ENCODE measurements at regions not wholly inside any gene's neighbourhood (a gene's known extent, or its start where the extent isn't known, plus 50 kb on each side); places are given as distances from the start of the nearest gene placed in this dataset.

DNA sequence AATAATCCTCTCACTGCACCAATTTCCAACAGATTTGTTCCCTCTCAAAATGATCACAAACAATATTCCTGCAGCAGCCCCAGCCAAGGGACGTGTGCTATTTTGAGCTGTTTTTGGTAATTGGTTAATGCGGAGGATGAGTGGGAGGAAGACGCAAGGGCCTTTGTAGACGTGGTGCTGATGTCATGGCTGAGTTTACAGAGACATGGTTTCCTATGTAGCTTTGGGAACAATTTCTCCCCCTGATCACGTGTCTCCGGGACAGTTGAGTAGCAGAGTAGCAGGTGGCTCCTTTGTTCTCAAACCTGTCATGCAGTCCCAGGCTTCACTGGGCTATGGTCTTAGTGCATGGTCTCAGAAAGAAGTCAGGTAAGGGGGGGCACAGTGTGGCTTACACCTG lies 183.2 kb upstream of the NECTIN1 start:
- H3K4me3 ChIP-seq (ENCODE audit: low read depth, low read length): no peak overlapping the region
- TF ChIP-seq, protein P1, sequence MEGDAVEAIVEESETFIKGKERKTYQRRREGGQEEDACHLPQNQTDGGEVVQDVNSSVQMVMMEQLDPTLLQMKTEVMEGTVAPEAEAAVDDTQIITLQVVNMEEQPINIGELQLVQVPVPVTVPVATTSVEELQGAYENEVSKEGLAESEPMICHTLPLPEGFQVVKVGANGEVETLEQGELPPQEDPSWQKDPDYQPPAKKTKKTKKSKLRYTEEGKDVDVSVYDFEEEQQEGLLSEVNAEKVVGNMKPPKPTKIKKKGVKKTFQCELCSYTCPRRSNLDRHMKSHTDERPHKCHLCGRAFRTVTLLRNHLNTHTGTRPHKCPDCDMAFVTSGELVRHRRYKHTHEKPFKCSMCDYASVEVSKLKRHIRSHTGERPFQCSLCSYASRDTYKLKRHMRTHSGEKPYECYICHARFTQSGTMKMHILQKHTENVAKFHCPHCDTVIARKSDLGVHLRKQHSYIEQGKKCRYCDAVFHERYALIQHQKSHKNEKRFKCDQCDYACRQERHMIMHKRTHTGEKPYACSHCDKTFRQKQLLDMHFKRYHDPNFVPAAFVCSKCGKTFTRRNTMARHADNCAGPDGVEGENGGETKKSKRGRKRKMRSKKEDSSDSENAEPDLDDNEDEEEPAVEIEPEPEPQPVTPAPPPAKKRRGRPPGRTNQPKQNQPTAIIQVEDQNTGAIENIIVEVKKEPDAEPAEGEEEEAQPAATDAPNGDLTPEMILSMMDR (IDR thresholded peaks at IDR 0.05; ENCODE audit: insufficient read depth, low read depth, low read length, missing control alignments): no peak
- no peak for DNase-seq (ENCODE audit: low read depth)

DNA sequence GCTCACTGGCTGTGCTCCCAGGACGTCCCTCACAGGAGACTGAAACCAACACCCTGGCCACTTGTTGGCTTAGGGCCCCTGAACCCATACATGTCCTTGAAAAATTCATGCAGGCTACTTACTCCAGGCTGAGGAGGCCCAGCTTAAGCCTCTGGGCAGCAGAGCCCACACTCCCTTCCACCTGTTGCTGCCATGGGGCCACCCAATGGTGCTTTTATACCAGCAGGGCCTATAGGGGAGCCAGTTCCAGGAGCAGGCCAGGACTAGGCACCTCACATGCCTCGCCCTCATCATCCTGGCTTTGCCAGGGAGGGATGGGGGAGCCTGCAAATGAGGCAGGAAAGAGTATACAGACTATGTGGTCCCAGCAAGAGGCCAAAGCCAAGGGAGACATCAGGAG lies 181.7 kb upstream of the NECTIN1 start:
- TF ChIP-seq, protein P1 (IDR thresholded peaks at IDR 0.05; ENCODE audit: insufficient read depth, low read depth, low read length, missing control alignments): no peak
- DNase-seq (ENCODE audit: low read depth): no peak

DNA sequence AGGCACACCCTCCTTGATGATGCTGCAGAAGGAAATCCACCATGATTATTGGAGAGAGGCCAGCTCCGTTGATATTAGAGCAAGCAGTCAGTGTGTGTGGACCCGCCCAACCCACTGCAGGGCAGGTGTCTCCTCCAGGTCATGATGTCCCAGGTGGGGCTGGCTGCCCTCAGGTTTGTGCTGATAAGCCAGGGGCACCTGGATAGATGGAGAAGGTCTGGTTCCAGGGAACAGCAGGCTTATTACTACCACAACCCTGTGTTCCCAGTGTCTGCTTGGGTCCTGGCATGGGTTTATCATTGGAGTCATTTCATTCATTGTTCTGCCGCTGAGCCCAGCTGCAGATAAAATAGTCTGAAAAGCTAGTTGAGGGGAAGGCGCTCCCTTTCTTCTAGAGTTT lies 181.1 kb upstream of the NECTIN1 start:
- DNase-seq (ENCODE audit: low read depth): no peak
- TF ChIP-seq, protein P1 (IDR thresholded peaks at IDR 0.05; ENCODE audit: insufficient read depth, low read depth, low read length, missing control alignments): no peak
- no peak overlapping the region for H3K4me3 ChIP-seq (ENCODE audit: low read depth, low read length)

More for the DNA sequence above, 181.7 kb upstream of the NECTIN1 start:
- H3K4me3 ChIP-seq (ENCODE audit: low read depth, low read length): no peak overlapping the region

DNA sequence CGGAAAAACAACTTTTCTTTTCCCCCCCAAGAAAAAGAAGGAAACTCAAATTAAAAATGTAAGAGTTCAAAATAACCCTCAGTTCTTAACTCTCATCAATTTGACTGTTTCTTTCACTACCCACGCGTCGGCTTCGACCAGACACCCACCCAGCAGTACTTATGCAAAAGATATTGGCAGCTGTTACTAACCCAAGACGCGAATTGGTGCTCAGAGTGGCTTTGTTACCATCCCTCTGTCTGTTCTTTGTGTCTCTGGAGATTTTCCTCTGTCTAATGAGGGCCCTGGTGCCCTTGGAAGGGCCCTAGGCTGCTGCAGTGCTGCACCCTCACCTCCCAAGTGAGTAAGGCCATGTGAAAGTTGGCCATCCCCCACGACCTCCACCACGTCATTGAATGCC lies 180.5 kb upstream of the NECTIN1 start:
- H3K4me3 ChIP-seq (ENCODE audit: low read depth, low read length): no peak overlapping the region
- no peak for DNase-seq (ENCODE audit: low read depth)
- TF ChIP-seq, protein P1 (IDR thresholded peaks at IDR 0.05; ENCODE audit: insufficient read depth, low read depth, low read length, missing control alignments): no peak

DNA sequence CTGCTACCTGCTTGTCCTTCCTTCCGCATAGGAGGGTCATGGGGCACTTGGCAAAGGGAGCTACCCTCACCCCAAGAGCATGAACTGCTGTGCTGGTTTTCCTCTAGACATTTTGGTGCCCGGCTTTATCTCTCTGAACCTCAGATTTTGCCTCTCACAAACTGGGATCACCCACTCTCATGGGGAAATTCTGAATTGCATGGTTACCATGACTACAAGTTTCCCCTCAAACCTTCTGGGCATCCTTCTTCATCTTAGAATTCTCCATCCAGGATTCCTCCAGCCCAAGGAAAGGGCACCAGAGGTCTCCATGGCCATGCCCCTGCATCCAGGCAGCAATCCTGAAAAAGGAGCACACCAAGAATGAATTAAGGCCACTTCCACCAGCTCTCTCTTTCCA lies 180.1 kb upstream of the NECTIN1 start:
- no peak for DNase-seq (ENCODE audit: low read depth)
- H3K4me3 ChIP-seq (ENCODE audit: low read depth, low read length): no peak overlapping the region
- TF ChIP-seq, protein P1 (IDR thresholded peaks at IDR 0.05; ENCODE audit: insufficient read depth, low read depth, low read length, missing control alignments): no peak

DNA sequence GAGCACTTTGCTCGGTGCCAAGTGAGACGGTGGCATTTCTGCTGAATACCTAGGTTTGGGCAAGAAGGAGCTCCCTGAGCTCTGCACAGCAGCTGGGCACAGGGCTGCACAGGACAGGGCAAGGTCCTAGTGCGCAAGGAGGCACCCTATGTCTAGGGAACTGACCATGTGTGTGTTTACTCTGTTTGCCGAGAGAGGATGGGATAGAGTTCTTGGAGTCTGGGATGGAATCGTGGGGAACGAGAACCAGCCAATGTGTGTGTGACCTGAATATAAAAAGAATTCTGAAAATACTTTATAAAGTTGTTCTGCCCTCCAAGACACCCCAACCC lies 179.5 kb upstream of the NECTIN1 start:
- DNase-seq (ENCODE audit: low read depth): no peak
- no peak overlapping the region for H3K4me3 ChIP-seq (ENCODE audit: low read depth, low read length)
- TF ChIP-seq, protein P1 (IDR thresholded peaks at IDR 0.05; ENCODE audit: insufficient read depth, low read depth, low read length, missing control alignments): no peak

DNA sequence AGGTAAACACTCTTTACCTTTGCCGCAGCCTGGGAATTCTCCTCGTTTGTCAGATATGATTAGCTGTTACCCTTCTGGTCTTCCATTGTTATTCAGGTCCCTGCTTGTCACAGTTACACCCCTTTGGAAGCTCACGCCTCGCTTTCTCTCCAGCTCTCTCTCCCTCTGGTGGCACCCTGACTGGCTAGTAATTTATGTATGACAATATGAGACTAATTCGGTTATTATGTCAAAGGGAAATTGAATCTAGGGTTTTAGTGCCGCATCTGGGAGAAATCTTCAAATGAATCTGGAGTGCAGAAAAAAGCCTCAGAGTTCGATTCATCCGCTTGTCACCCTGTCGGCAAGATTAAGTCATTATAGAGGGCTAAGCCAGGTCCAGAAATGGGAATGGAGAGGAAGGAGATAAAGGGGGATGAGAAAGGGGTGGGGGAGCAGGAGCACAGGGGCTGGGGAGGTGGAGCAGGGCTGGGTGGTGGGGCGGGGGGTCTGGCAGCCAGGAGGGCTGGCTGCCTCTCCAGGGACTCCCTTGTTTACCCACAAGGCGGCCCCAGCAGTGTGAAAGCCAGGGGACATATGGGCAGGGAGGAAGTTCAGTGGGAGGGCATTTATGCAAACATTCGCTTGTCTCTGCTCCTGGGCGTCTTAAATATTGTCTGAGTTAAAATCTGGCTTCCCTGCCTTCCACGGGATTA lies 179.0 kb upstream of the NECTIN1 start:
- TF ChIP-seq, protein P1 (IDR thresholded peaks at IDR 0.05; ENCODE audit: insufficient read depth, low read depth, low read length, missing control alignments): no peak
- no peak overlapping the region for H3K4me3 ChIP-seq (ENCODE audit: low read depth, low read length)
- DNase-seq (ENCODE audit: low read depth): no peak

Measured in GM12865 (cell line).